ENCODE measurements at regions not wholly inside any gene's neighbourhood (a gene's known extent, or its start where the extent isn't known, plus 50 kb on each side); places are given as distances from the start of the nearest gene placed in this dataset.

DNA sequence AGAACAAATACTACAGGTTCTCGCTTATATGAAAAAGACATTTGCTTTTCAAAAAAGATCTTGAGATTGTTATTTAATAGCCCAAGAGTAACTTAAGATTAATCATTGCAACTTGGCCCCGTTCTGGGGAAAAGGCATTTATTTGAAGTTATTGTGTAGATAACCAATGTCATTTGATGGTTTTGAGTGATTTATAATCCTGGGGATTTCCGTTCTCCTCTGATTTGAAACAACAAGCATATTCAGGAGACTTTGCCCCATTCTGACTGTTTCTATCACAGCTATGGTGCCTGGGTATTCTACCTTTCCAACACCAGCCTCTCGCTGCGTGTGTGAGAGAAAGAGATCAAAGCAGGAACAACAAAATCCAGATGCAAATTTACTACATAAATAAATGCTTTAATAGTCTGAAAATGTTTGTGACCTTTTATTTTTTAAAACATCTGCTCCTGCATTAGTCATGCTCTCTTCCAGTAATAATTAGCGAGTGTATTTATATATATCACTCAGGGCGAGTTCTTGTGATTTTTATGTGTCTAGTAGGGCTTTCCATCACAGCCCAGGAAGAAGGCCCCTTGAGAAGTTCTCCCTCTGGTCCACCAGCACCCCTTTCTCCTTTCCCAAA, 197.9 kb upstream of the FOXQ1 start:
- TF ChIP-seq, protein P1, sequence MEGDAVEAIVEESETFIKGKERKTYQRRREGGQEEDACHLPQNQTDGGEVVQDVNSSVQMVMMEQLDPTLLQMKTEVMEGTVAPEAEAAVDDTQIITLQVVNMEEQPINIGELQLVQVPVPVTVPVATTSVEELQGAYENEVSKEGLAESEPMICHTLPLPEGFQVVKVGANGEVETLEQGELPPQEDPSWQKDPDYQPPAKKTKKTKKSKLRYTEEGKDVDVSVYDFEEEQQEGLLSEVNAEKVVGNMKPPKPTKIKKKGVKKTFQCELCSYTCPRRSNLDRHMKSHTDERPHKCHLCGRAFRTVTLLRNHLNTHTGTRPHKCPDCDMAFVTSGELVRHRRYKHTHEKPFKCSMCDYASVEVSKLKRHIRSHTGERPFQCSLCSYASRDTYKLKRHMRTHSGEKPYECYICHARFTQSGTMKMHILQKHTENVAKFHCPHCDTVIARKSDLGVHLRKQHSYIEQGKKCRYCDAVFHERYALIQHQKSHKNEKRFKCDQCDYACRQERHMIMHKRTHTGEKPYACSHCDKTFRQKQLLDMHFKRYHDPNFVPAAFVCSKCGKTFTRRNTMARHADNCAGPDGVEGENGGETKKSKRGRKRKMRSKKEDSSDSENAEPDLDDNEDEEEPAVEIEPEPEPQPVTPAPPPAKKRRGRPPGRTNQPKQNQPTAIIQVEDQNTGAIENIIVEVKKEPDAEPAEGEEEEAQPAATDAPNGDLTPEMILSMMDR (IDR thresholded peaks at IDR 0.05; ENCODE audit: low read length), result no peak
- no peak for TF ChIP-seq EZH2 (optimal IDR thresholded peaks at IDR 0.05; ENCODE audit: low read depth, low read length)
- TF ChIP-seq EZH2phosphoT487 (IDR thresholded peaks at IDR 0.05; ENCODE audit: low read length), result no peak
- Histone ChIP-seq H2AFZ (ENCODE audit: low read length) (no peak overlapping the region), H3K4me2 (ENCODE audit: low read depth, low read length) (no peak overlapping the region), H3K79me2 (ENCODE audit: low read length) (no peaks in the 10 kb centered on the region), H3K4me3 (ENCODE audit: low read length) (no peak overlapping the region), H4K20me1 (ENCODE audit: insufficient read depth, low read length) (no peaks in the 10 kb centered on the region), H3K27ac (ENCODE audit: low read length) (no peak overlapping the region), H3K4me1 (ENCODE audit: low read length) (no peaks in the 10 kb centered on the region), H3K9me3 (replicated peaks; ENCODE audit: insufficient read depth, low read length) (no peaks in the 10 kb centered on the region), H3F3A (ENCODE audit: insufficient read depth, low read length) (no peaks in the 10 kb centered on the region), H3K9ac (ENCODE audit: low read length) (no peak overlapping the region), H3K27me3 (replicated peaks; ENCODE audit: insufficient read depth, low read length) (no peaks in the 10 kb centered on the region), H3K36me3 (replicated peaks; ENCODE audit: insufficient read depth, low read length) (no peaks in the 10 kb centered on the region), H3K9me2 (replicated peaks; ENCODE audit: insufficient read depth, low read length) (no peaks in the 10 kb centered on the region)
- DNase-seq, result no peak

DNA sequence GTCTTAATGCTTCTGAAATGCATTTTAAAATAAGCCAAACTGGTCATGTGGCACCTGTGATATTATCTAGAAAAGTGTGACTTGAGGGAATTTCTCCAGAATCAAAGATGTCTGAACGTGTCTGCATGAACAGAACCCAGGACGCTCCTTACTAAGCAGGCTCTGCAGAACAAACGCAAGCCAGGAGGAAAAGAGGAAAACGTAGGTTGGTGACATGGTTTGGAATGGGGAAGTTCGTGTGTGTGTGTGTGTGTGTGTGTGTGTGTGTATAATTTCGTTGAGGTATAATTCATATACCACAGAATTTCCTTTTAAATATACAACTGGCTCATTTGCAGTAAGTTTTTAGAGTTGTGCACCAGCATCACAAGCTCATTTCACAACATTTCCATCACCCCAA, 200.5 kb upstream of the FOXQ1 start:
- no peaks in the 10 kb centered on the region for H3K9me2 ChIP-seq (replicated peaks; ENCODE audit: insufficient read depth, low read length)
- TF ChIP-seq EZH2 (optimal IDR thresholded peaks at IDR 0.05; ENCODE audit: low read depth, low read length) (no peak), EZH2phosphoT487 (IDR thresholded peaks at IDR 0.05; ENCODE audit: low read length) (no peak)
- TF ChIP-seq, protein P1 (IDR thresholded peaks at IDR 0.05; ENCODE audit: low read length), result no peak
- no peaks in the 10 kb centered on the region for H3K4me1 ChIP-seq (ENCODE audit: low read length)
- DNase-seq, result no peak
- H3K27me3 ChIP-seq (replicated peaks; ENCODE audit: insufficient read depth, low read length), result no peaks in the 10 kb centered on the region
- no peaks in the 10 kb centered on the region for H3F3A ChIP-seq (ENCODE audit: insufficient read depth, low read length)
- no peak overlapping the region for H2AFZ ChIP-seq (ENCODE audit: low read length)
- H3K4me3 ChIP-seq (ENCODE audit: low read length), result no peak overlapping the region
- no peaks in the 10 kb centered on the region for H4K20me1 ChIP-seq (ENCODE audit: insufficient read depth, low read length)
- H3K9me3 ChIP-seq (replicated peaks; ENCODE audit: insufficient read depth, low read length), result no peaks in the 10 kb centered on the region
- H3K27ac ChIP-seq (ENCODE audit: low read length), result no peak overlapping the region
- no peak overlapping the region for H3K9ac ChIP-seq (ENCODE audit: low read length)
- H3K4me2 ChIP-seq (ENCODE audit: low read depth, low read length), result no peak overlapping the region
- H3K79me2 ChIP-seq (ENCODE audit: low read length), result no peaks in the 10 kb centered on the region
- H3K36me3 ChIP-seq (replicated peaks; ENCODE audit: insufficient read depth, low read length), result no peaks in the 10 kb centered on the region

DNA sequence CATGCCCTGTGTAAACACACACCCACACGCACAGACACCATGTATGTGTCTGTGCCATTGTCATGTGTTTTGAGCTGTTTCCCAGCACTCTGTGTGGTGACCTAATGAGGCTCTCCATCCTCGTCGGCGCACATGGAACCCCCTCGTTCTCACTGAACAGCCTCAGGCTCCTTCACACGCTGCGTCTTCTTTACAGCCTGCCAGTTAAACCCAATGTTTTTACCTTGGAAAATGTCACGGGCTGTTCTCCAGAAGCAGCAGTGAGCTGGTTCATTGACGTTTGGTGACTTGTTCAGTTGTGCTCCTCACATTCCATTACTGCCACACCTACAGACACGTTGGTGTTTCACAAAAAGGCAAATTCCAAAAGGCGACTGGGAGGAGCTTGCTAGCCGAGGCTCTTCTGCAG, 201.0 kb upstream of the FOXQ1 start:
- Histone ChIP-seq H3F3A (ENCODE audit: insufficient read depth, low read length) (no peaks in the 10 kb centered on the region), H3K36me3 (replicated peaks; ENCODE audit: insufficient read depth, low read length) (no peaks in the 10 kb centered on the region), H3K27me3 (replicated peaks; ENCODE audit: insufficient read depth, low read length) (no peaks in the 10 kb centered on the region), H3K27ac (ENCODE audit: low read length) (no peak overlapping the region), H4K20me1 (ENCODE audit: insufficient read depth, low read length) (no peaks in the 10 kb centered on the region), H3K9ac (ENCODE audit: low read length) (no peak overlapping the region), H3K4me3 (ENCODE audit: low read length) (no peak overlapping the region), H3K79me2 (ENCODE audit: low read length) (no peaks in the 10 kb centered on the region), H3K4me2 (ENCODE audit: low read depth, low read length) (no peak overlapping the region), H2AFZ (ENCODE audit: low read length) (no peak overlapping the region), H3K9me2 (replicated peaks; ENCODE audit: insufficient read depth, low read length) (no peaks in the 10 kb centered on the region), H3K4me1 (ENCODE audit: low read length) (no peaks in the 10 kb centered on the region), H3K9me3 (replicated peaks; ENCODE audit: insufficient read depth, low read length) (no peaks in the 10 kb centered on the region)
- TF ChIP-seq, protein P1 (IDR thresholded peaks at IDR 0.05; ENCODE audit: low read length), result no peak
- TF ChIP-seq EZH2 (optimal IDR thresholded peaks at IDR 0.05; ENCODE audit: low read depth, low read length) (no peak), EZH2phosphoT487 (IDR thresholded peaks at IDR 0.05; ENCODE audit: low read length) (no peak)
- no peak for DNase-seq

Data from MM.1S (cell line).